ENCODE measurements at regions not wholly inside any gene's neighbourhood (a gene's known extent, or its start where the extent isn't known, plus 50 kb on each side); places are given as distances from the start of the nearest gene placed in this dataset.

DNA sequence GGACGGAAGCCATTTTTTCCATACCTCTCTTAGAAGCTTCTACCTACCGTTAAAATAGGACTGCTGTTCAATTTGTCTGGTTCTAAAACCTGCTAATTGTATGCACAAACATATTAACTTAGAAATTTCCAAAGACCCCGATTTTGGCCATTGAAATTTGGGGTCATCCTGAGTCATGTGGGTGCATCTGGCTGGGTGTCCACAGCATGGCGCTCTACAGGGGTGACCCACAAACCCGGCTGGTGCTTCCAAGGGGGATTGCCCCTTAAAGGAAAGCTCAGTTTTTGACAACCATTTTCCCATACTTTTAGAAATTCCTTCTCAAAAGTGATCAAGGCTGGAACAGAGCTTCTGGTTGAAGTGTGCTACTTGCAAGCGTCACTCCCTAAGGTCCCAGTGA is 83.9 kb upstream of the EIF5 start:
- no peaks in the 10 kb centered on the region for H3K36me3 ChIP-seq (ENCODE audit: low read depth)
- ATAC-seq (no peak), DNase-seq (no peak)
- intact Hi-C loops (cut with DNase I, micrococcal nuclease): no loop called here
- TF ChIP-seq, protein P1, sequence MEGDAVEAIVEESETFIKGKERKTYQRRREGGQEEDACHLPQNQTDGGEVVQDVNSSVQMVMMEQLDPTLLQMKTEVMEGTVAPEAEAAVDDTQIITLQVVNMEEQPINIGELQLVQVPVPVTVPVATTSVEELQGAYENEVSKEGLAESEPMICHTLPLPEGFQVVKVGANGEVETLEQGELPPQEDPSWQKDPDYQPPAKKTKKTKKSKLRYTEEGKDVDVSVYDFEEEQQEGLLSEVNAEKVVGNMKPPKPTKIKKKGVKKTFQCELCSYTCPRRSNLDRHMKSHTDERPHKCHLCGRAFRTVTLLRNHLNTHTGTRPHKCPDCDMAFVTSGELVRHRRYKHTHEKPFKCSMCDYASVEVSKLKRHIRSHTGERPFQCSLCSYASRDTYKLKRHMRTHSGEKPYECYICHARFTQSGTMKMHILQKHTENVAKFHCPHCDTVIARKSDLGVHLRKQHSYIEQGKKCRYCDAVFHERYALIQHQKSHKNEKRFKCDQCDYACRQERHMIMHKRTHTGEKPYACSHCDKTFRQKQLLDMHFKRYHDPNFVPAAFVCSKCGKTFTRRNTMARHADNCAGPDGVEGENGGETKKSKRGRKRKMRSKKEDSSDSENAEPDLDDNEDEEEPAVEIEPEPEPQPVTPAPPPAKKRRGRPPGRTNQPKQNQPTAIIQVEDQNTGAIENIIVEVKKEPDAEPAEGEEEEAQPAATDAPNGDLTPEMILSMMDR (IDR thresholded peaks at IDR 0.05): no peak
- H3K4me3 ChIP-seq: no peak overlapping the region
- peaks cover 4% of the 10 kb centered on the region for H3K9me3 ChIP-seq
- H3K4me1 ChIP-seq (ENCODE audit: low read depth): peaks cover 8% of the 10 kb centered on the region

DNA sequence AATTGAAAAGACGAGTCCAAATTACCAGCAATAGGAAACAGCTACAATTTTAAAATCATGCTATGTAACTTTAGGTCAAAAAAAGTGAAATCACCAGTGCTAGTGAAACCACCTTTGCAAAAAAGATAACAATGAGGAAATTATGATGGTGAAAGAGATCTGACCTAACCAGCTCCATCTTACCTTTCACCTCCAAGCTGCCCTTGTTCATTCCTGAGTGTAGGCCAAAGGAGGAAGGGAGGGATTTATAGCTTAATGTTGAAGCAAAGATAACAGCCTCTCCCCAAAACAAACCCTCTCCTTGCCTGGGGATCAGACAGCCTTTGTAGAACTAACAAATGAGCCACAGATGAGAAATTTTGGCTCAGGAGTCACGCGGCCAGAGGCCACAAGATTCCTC is 83.2 kb upstream of the EIF5 start:
- intact Hi-C loops (cut with DNase I, micrococcal nuclease): no loop called here
- Histone ChIP-seq H3K9me3 (peaks cover 4% of the 10 kb centered on the region), H3K4me3 (no peak overlapping the region), H3K4me1 (ENCODE audit: low read depth) (peaks cover 8% of the 10 kb centered on the region), H3K36me3 (ENCODE audit: low read depth) (no peaks in the 10 kb centered on the region)
- peak; percentile 81 for ATAC-seq
- TF ChIP-seq, protein P1 (IDR thresholded peaks at IDR 0.05): no peak
- DNase-seq: peak in 1 of 3 donors; percentile 32

DNA sequence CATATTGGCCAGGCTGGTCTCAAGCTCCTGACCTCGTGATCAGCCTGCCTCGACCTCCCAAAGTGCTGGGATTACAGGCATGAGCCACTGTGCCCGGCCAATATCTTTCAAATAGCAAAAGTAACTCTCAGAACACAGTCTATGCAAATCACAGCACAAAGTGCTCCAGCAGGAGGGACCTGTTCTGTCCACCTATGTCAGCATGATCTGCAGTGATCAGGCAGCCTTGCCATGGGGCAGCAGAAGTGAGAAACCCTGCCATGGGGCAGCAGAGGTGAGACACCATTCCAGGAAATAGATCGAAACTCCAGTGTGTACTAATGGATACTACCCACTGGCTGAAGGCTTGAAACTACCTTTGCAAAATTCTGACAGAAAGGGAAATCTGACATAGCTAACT is 78.5 kb upstream of the EIF5 start:
- no peaks in the 10 kb centered on the region for H3K36me3 ChIP-seq (ENCODE audit: low read depth)
- no peak overlapping the region for H3K4me3 ChIP-seq
- ATAC-seq (no peak), DNase-seq (no peak)
- intact Hi-C loops (cut with DNase I, micrococcal nuclease): no loop called here
- peaks cover 10% of the 10 kb centered on the region for H3K4me1 ChIP-seq (ENCODE audit: low read depth)
- TF ChIP-seq, protein P1 (IDR thresholded peaks at IDR 0.05): no peak
- H3K9me3 ChIP-seq: peaks cover 4% of the 10 kb centered on the region

DNA sequence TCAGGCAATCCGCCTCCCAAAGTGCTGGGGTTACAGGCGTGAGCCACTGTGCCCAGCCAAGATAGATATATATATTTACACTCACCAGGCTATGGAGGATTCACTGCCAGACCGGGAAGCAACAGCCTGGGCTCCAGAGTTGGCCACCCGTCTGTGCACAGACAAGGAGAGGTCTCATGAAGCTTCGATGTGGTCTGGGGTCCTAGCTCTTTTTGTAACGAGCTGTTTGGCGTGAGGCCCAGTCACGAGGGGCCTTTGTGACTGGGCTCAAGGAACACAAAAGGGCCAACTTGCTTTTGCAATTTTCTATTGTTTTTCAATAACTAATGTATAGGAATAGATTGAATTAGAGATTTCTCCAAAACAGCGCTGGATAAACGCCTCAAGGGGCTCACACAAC is 77.6 kb upstream of the EIF5 start:
- intact Hi-C loops (cut with DNase I, micrococcal nuclease): no loop called here
- no peaks in the 10 kb centered on the region for H3K36me3 ChIP-seq (ENCODE audit: low read depth)
- DNase-seq: no peak
- H3K4me1 ChIP-seq (ENCODE audit: low read depth): peaks cover 18% of the 10 kb centered on the region
- ATAC-seq: no peak
- TF ChIP-seq, protein P1 (IDR thresholded peaks at IDR 0.05): no peak
- peaks cover 4% of the 10 kb centered on the region for H3K9me3 ChIP-seq
- no peak overlapping the region for H3K4me3 ChIP-seq

DNA sequence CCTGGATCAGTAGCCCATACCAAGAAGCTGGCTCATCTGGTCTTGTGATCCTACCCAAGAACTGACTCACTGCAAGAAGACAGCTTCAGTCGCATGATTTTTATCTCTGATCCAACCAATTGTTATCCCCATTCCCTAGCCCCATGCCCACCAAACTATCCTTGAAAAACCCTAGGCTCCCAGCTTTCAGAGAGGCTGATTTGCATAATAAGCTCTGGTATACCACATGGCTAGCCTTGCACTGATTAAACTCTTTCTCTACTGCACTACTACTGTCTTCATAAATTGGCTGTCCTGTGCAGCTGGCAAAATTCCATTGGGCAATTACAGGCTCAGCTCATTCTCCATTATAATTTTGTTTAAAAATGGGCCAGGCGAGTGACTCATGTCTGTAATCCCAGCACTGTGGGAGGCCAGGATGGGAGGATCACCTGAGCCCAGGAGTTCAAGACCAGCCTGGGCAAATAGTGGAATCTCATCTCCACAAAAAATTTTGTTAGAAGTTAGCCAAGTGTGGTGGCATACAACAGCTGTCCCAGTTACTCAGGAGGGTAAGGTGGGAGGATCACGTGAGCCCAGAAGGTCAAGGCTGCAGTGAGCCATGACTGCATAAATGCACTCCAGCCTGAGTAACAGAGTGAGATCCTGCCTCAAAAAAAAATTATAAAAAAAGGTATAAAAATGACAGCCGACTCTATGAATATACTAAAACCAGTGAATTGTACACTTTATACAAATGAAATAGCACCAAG is 76.7 kb upstream of the EIF5 start:
- Histone ChIP-seq H3K36me3 (ENCODE audit: low read depth) (no peaks in the 10 kb centered on the region), H3K9me3 (no peaks in the 10 kb centered on the region), H3K4me1 (ENCODE audit: low read depth) (peaks cover 18% of the 10 kb centered on the region), H3K4me3 (no peak overlapping the region)
- intact Hi-C loops (cut with DNase I, micrococcal nuclease): no loop called here
- DNase-seq: no peak
- no peak for ATAC-seq
- TF ChIP-seq, protein P1 (IDR thresholded peaks at IDR 0.05): no peak

Data from mucosa of descending colon (tissue), 3 donors.